Body of pancreas (tissue), 4 donors: ENCODE measurements at regions not wholly inside any gene's neighbourhood (a gene's known extent, or its start where the extent isn't known, plus 50 kb on each side); places are given as distances from the start of the nearest gene placed in this dataset.

Experiments used
- CTCF ChIP-seq, 7 experiments: fragments of 450-650 bp in 4 of 7; fragments of 200-600 bp in 3 of 7; sonication (generic) in 3 of 7; IDR thresholded peaks; one replicate each; pipeline ENCODE4 v1.5.1; 2016 to 2019; ENCODE audit warnings: antibody characterized with exemption in 7 of 7
- POLR2A ChIP-seq, 3 donors: fragments of 450-650 bp; IDR thresholded peaks; one replicate each; pipeline ENCODE4 v1.6.1; 2016; ENCODE audit warnings: antibody characterized with exemption in 3 of 3, mild to moderate bottlenecking in 2 of 3

- TF ChIP-seq CTCF (IDR thresholded peaks at IDR 0.05): no peak
- TF ChIP-seq POLR2A (IDR thresholded peaks at IDR 0.05): no peak
Measured at GRCh38 chr17:77838748-77839697, 119.5 kb upstream of the TNRC6C start.
